ENCODE measurements at regions not wholly inside any gene's neighbourhood (a gene's known extent, or its start where the extent isn't known, plus 50 kb on each side); places are given as distances from the start of the nearest gene placed in this dataset.

DNA sequence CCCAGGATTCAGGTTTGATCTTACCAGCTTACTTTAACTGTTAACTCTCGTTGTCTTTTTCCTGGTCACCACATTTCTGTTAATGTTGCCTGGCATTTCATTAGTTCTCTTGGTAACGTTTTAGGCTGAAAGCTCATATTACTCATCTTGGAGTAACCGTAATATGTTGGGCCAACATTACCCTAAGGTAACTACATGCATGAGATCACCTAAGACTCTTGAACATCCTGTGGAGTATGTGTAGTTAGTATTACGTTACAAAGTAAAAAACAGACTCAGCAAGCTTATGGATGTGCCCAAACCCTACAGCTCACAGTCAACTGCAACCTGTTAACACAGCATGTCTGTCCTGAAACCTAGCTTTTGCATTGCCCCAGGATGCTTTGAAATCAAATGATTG lies 203.3 kb upstream of the HS3ST1 start:
- TF ChIP-seq POLR2A (IDR thresholded peaks at IDR 0.05) = no peak
- TF ChIP-seq, protein P1, sequence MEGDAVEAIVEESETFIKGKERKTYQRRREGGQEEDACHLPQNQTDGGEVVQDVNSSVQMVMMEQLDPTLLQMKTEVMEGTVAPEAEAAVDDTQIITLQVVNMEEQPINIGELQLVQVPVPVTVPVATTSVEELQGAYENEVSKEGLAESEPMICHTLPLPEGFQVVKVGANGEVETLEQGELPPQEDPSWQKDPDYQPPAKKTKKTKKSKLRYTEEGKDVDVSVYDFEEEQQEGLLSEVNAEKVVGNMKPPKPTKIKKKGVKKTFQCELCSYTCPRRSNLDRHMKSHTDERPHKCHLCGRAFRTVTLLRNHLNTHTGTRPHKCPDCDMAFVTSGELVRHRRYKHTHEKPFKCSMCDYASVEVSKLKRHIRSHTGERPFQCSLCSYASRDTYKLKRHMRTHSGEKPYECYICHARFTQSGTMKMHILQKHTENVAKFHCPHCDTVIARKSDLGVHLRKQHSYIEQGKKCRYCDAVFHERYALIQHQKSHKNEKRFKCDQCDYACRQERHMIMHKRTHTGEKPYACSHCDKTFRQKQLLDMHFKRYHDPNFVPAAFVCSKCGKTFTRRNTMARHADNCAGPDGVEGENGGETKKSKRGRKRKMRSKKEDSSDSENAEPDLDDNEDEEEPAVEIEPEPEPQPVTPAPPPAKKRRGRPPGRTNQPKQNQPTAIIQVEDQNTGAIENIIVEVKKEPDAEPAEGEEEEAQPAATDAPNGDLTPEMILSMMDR (IDR thresholded peaks at IDR 0.05 in 4 of 5, conservative IDR thresholded peaks at IDR 0.05 in 1 of 5) = no peak
- intact Hi-C loops (cut with DNase I; ENCODE audit: low total_unique reads) (no loop called here), in situ Hi-C loops (cut with MboI; ENCODE audit: low sequenced_read_pairs in 4 of 4) (no loop called here)
- Histone ChIP-seq H3K27ac (no peak overlapping the region), H3K36me3 (no peaks in the 10 kb centered on the region), H3K27me3 (no peaks in the 10 kb centered on the region), H3K4me1 (no peaks in the 10 kb centered on the region), H3K9me3 (no peaks in the 10 kb centered on the region), H3K4me3 (no peak overlapping the region)
- no peak for DNase-seq
- no peak for ATAC-seq

DNA sequence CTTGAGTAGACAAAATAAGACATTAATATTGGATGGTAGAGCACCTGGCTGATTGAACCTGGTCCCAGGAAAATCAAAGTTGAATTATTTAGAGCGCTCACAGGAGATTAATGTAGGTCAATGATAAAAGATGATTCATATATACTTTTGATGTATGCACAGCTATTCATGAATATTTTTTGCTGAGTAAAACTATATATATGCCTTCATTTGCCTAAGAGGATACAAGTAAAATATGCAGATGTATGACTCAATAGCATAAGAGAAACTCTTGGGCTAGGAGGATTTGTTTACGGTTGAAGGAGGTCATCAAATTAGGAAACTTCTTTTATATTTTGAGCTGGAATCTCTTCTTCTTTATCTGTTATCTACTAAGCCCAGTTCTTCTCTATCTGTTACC lies 202.7 kb upstream of the HS3ST1 start:
- in situ Hi-C loops (cut with MboI; ENCODE audit: low sequenced_read_pairs in 4 of 4) = no loop called here
- no peaks in the 10 kb centered on the region for H3K36me3 ChIP-seq
- H3K27me3 ChIP-seq = no peaks in the 10 kb centered on the region
- ATAC-seq (no peak), DNase-seq (no peak)
- H3K4me3 ChIP-seq = no peak overlapping the region
- intact Hi-C loops (cut with DNase I; ENCODE audit: low total_unique reads) = no loop called here
- no peaks in the 10 kb centered on the region for H3K4me1 ChIP-seq
- H3K27ac ChIP-seq = no peak overlapping the region
- no peaks in the 10 kb centered on the region for H3K9me3 ChIP-seq
- TF ChIP-seq, protein P1 (IDR thresholded peaks at IDR 0.05 in 4 of 5, conservative IDR thresholded peaks at IDR 0.05 in 1 of 5) = no peak
- no peak for TF ChIP-seq POLR2A (IDR thresholded peaks at IDR 0.05)

DNA sequence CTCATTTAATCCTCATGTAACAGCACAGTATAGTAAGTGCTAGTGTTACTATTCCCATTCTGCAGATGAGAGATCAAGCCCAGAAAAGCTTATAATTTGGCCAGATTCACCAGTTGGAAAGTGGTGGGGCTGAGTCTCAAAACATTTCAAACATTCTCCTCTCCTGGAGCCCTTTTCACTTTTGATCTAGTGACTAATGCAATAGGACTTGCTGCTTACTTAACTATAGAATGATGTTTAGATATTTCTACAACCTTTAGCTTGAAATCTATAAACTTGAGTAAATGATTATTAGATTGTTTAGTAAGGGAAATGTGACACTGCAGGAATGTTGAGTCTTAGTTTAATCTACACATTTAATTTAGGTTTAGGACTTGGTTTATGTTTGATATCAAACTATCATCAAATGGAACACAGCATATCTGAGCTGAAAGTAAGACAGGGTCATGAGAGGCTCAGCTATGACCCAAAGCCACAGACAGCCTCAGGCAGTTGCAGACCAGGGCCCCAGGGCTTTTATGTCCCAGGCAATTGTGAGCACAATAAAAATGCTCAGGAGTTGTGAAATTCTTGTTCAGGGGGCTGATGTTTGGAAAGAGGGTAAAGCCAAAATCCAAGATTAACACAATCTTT lies 199.5 kb upstream of the HS3ST1 start:
- H3K4me3 ChIP-seq = no peak overlapping the region
- H3K9me3 ChIP-seq = no peaks in the 10 kb centered on the region
- no peaks in the 10 kb centered on the region for H3K27me3 ChIP-seq
- in situ Hi-C loops (cut with MboI; ENCODE audit: low sequenced_read_pairs in 4 of 4) = no loop called here
- intact Hi-C loops (cut with DNase I; ENCODE audit: low total_unique reads) = no loop called here
- no peaks in the 10 kb centered on the region for H3K36me3 ChIP-seq
- H3K4me1 ChIP-seq = no peaks in the 10 kb centered on the region
- ATAC-seq (no peak), DNase-seq (no peak)
- no peak for TF ChIP-seq POLR2A (IDR thresholded peaks at IDR 0.05)
- no peak overlapping the region for H3K27ac ChIP-seq

DNA sequence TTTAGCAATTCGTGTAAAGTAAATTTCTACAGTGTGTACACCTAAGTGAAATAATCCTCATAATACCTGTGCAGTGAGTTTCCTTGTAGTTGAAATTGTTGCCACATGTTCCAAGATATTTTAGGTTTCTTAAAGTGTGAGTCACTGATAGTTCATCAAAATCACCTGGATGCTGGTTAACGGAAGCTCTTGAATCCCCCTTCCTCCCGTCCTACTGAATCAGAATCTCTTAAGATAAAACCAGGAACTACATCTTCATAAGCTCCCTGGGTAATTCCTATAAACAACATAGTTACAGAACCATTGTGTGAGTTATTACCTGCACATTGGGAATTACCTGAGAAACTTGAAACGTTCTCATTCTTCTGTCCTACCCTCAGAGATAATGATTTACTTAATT lies 197.4 kb upstream of the HS3ST1 start:
- no peak for ATAC-seq
- Histone ChIP-seq H3K27ac (no peak overlapping the region), H3K9me3 (no peaks in the 10 kb centered on the region), H3K4me3 (no peak overlapping the region), H3K36me3 (no peaks in the 10 kb centered on the region), H3K4me1 (no peaks in the 10 kb centered on the region), H3K27me3 (no peaks in the 10 kb centered on the region)
- intact Hi-C loops (cut with DNase I; ENCODE audit: low total_unique reads) = no loop called here
- no peak for DNase-seq
- TF ChIP-seq, protein P1 (IDR thresholded peaks at IDR 0.05 in 4 of 5, conservative IDR thresholded peaks at IDR 0.05 in 1 of 5) = no peak
- TF ChIP-seq POLR2A (IDR thresholded peaks at IDR 0.05) = no peak
- in situ Hi-C loops (cut with MboI; ENCODE audit: low sequenced_read_pairs in 4 of 4) = no loop called here

DNA sequence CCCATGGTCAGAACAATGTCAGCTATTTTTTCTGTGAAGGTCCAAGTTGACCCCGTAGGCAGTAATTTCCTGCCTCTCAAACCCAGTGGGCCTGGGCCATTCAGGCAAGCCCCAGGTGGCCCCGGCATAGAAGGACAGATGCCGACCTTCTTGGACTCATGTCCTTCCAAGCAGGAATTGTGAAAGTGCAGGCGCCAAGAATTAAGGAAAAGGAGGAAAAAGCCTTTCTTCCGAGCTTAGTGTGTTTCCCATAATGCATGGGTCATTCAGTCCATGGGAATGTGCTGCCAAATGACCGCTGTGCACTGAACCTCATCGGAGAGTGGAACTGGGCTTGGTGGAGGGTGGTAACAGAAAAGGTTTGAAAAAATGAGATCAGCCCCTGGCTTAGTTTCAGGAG lies 196.5 kb upstream of the HS3ST1 start:
- H3K9me3 ChIP-seq = no peaks in the 10 kb centered on the region
- H3K36me3 ChIP-seq = no peaks in the 10 kb centered on the region
- intact Hi-C loops (cut with DNase I; ENCODE audit: low total_unique reads) (no loop called here), in situ Hi-C loops (cut with MboI; ENCODE audit: low sequenced_read_pairs in 4 of 4) (no loop called here)
- H3K27me3 ChIP-seq = no peaks in the 10 kb centered on the region
- H3K4me1 ChIP-seq = no peaks in the 10 kb centered on the region
- no peak overlapping the region for H3K4me3 ChIP-seq
- peak overlapping the region in 1 of 4 donors; percentile 23 for H3K27ac ChIP-seq
- no peak for DNase-seq
- peak in 1 of 2 donors; percentile 18 for ATAC-seq
- TF ChIP-seq POLR2A (IDR thresholded peaks at IDR 0.05) = no peak
- TF ChIP-seq, protein P1 (IDR thresholded peaks at IDR 0.05 in 4 of 5, conservative IDR thresholded peaks at IDR 0.05 in 1 of 5) = no peak
